Keratinocyte (primary cell): ENCODE measurements at regions not wholly inside any gene's neighbourhood (a gene's known extent, or its start where the extent isn't known, plus 50 kb on each side); places are given as distances from the start of the nearest gene placed in this dataset.

Experiments used
- DNase-seq: peaks from one replicate; pipeline ENCODE4 v3.0.0-alpha.2; 2011; ENCODE audit warnings: low read depth, missing footprints, low spot score
- FAIRE-seq: peaks from 2 replicates; lab custom pipeline; 2011; peaks lifted over from hg19 to GRCh38; lab: Jason Lieb, UNC
- H2AFZ ChIP-seq: 2 replicates; pipeline ENCODE4 v1.6.0; 2012; ENCODE audit warnings: low read length, control low read depth, inconsistent platforms; ENCODE audit not compliant: control insufficient read depth
- H3K27ac ChIP-seq: 2 replicates; pipeline ENCODE4 v1.5.1; 2011; ENCODE audit warnings: low read length; ENCODE audit not compliant: control insufficient read depth, insufficient read depth
- H3K27me3 ChIP-seq: 3 replicates; pipeline ENCODE4 v1.6.0; 2011; ENCODE audit warnings: low read length; ENCODE audit not compliant: control insufficient read depth, insufficient read depth; ENCODE audit errors: extremely low read depth
- H3K36me3 ChIP-seq, 2 experiments: 2 replicates in 1 of 2; 3 replicates in 1 of 2; pipeline ENCODE4 v1.5.1; 2011; ENCODE audit warnings: low read length in 2 of 2, mild to moderate bottlenecking in 1 of 2; ENCODE audit not compliant: control insufficient read depth in 2 of 2, insufficient read depth in 2 of 2; ENCODE audit errors: extremely low read depth in 1 of 2
- H3K4me1 ChIP-seq: 3 replicates; pipeline ENCODE4 v1.5.1; 2011; ENCODE audit warnings: low read length; ENCODE audit not compliant: control insufficient read depth, insufficient read depth; ENCODE audit errors: extremely low read depth
- H3K4me2 ChIP-seq: 3 replicates; pipeline ENCODE4 v1.6.0; 2011; ENCODE audit warnings: low read depth, low read length; ENCODE audit not compliant: control insufficient read depth, insufficient read depth; ENCODE audit errors: extremely low read depth
- H3K4me3 ChIP-seq, 3 experiments: fragments of 200-600 bp in 1 of 3; sonication (generic) in 1 of 3; 2 replicates in 2 of 3; 3 replicates in 1 of 3; pipeline ENCODE4 v1.5.1; 2011 to 2016; ENCODE audit warnings: low read length in 3 of 3, mild to moderate bottlenecking in 3 of 3, control low read depth in 2 of 3, inconsistent platforms in 1 of 3, low read depth in 1 of 3, mixed read lengths in 1 of 3, mixed run types in 1 of 3, moderate library complexity in 1 of 3; ENCODE audit not compliant: control insufficient read depth in 2 of 3, insufficient read depth in 2 of 3; ENCODE audit errors: extremely low read depth in 1 of 3
- H3K79me2 ChIP-seq: 2 replicates; pipeline ENCODE4 v1.6.0; 2012; ENCODE audit warnings: low read length; ENCODE audit not compliant: control insufficient read depth, insufficient read depth
- H3K9ac ChIP-seq: 3 replicates; pipeline ENCODE4 v1.6.0; 2011; ENCODE audit warnings: low read length; ENCODE audit not compliant: control insufficient read depth, insufficient read depth; ENCODE audit errors: extremely low read depth
- H3K9me1 ChIP-seq: 3 replicates; pipeline ENCODE4 v1.6.0; 2011; ENCODE audit warnings: low read length; ENCODE audit not compliant: control insufficient read depth, insufficient read depth; ENCODE audit errors: extremely low read depth
- H3K9me3 ChIP-seq: 2 replicates; pipeline ENCODE4 v1.5.1; 2012; ENCODE audit warnings: low read depth, low read length; ENCODE audit not compliant: control insufficient read depth
- H4K20me1 ChIP-seq: 3 replicates; pipeline ENCODE4 v1.6.0; 2011; ENCODE audit warnings: low read length; ENCODE audit not compliant: control insufficient read depth, insufficient read depth; ENCODE audit errors: extremely low read depth
- EZH2 ChIP-seq: IDR thresholded peaks from one replicate; pipeline ENCODE4 v1.6.1; 2012; ENCODE audit warnings: inconsistent platforms, mild to moderate bottlenecking, low read length, moderate library complexity
- dilution Hi-C: fragments of 300-500 bp; cut with MboI; formaldehyde crosslinking; loops from one replicate; pipeline ENCODE4 v1.7.0; 2020; ENCODE audit warnings: low sequenced_read_pairs; ENCODE audit not compliant: extremely low pct_ligation_motif_present
- TF ChIP-seq, protein P1 (sequence below), 3 experiments: IDR thresholded peaks in 1 of 3; conservative IDR thresholded peaks in 1 of 3; optimal IDR thresholded peaks in 1 of 3; 2 replicates in 2 of 3; 3 replicates in 1 of 3; pipeline versions ENCODE3 to v1.5.1; 2011; ENCODE audit warnings: low read length in 3 of 3, mild to moderate bottlenecking in 3 of 3, moderate library complexity in 2 of 3, control low read depth in 1 of 3, inconsistent platforms in 1 of 3; ENCODE audit not compliant: insufficient read depth in 2 of 3; ENCODE audit errors: extremely low read depth in 1 of 3

DNA sequence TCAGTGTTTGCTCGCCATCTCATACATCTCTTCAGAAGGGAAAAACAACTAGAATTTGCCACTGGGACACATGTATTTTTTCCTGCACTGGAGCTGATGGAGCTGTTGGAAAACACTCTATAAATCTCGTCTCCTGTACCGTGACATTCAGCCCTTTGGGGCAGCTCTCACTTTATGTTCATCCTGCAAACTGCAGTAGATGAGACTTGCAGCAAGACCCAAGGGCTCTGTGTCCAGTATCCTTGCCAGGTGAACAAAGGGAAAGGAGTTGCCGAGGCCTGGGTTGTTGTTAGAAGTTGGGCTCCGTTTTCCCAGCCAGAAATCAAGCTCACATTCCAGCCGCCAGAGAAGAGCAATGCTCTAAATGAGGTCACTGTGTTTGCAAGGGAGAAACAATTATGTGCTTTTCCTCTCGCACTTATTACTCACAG, 285.1 kb downstream of the SLC4A3 start:
- FAIRE-seq (no peak), DNase-seq (no peak)
- H3K27ac ChIP-seq, result no peak overlapping the region
- no peak overlapping the region for H3K9ac ChIP-seq
- no peak overlapping the region for H2AFZ ChIP-seq
- no peak overlapping the region for H3K4me3 ChIP-seq
- H3K4me2 ChIP-seq, result no peak overlapping the region
- TF ChIP-seq, protein P1, sequence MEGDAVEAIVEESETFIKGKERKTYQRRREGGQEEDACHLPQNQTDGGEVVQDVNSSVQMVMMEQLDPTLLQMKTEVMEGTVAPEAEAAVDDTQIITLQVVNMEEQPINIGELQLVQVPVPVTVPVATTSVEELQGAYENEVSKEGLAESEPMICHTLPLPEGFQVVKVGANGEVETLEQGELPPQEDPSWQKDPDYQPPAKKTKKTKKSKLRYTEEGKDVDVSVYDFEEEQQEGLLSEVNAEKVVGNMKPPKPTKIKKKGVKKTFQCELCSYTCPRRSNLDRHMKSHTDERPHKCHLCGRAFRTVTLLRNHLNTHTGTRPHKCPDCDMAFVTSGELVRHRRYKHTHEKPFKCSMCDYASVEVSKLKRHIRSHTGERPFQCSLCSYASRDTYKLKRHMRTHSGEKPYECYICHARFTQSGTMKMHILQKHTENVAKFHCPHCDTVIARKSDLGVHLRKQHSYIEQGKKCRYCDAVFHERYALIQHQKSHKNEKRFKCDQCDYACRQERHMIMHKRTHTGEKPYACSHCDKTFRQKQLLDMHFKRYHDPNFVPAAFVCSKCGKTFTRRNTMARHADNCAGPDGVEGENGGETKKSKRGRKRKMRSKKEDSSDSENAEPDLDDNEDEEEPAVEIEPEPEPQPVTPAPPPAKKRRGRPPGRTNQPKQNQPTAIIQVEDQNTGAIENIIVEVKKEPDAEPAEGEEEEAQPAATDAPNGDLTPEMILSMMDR (optimal IDR thresholded peaks at IDR 0.05 in 1 of 3, IDR thresholded peaks at IDR 0.05 in 1 of 3, conservative IDR thresholded peaks at IDR 0.05 in 1 of 3; ENCODE audit: extremely low read depth in 1 of 3, insufficient read depth in 2 of 3, low read length in 3 of 3), result no peak
- TF ChIP-seq EZH2, result no peak
- no peaks in the 10 kb centered on the region for H3K36me3 ChIP-seq
- no peaks in the 10 kb centered on the region for H4K20me1 ChIP-seq
- dilution Hi-C loops, result no loop called here
- no peaks in the 10 kb centered on the region for H3K27me3 ChIP-seq
- H3K9me1 ChIP-seq, result no peaks in the 10 kb centered on the region
- no peaks in the 10 kb centered on the region for H3K4me1 ChIP-seq
- H3K9me3 ChIP-seq, result no peaks in the 10 kb centered on the region
- H3K79me2 ChIP-seq, result no peaks in the 10 kb centered on the region

- Histone ChIP-seq H3K27me3 (no peaks in the 10 kb centered on the region), H3K4me1 (no peaks in the 10 kb centered on the region), H3K79me2 (no peaks in the 10 kb centered on the region), H3K27ac (no peak overlapping the region), H2AFZ (no peak overlapping the region), H3K36me3 (no peaks in the 10 kb centered on the region), H3K9me1 (no peaks in the 10 kb centered on the region), H3K4me2 (no peak overlapping the region), H3K4me3 (no peak overlapping the region), H3K9me3 (no peaks in the 10 kb centered on the region), H3K9ac (no peak overlapping the region), H4K20me1 (no peaks in the 10 kb centered on the region)
- FAIRE-seq (no peak), DNase-seq (no peak)
- dilution Hi-C loops, result no loop called here
- TF ChIP-seq EZH2, result no peak
- TF ChIP-seq, protein P1 (optimal IDR thresholded peaks at IDR 0.05 in 1 of 3, IDR thresholded peaks at IDR 0.05 in 1 of 3, conservative IDR thresholded peaks at IDR 0.05 in 1 of 3; ENCODE audit: extremely low read depth in 1 of 3, insufficient read depth in 2 of 3, low read length in 3 of 3), result no peak
These were observed 287.1 kb downstream of the SLC4A3 start for GRCh38 chr2:219914577-219914976.
